RWPE2 (cell line): ENCODE measurements at regions not wholly inside any gene's neighbourhood (a gene's known extent, or its start where the extent isn't known, plus 50 kb on each side); places are given as distances from the start of the nearest gene placed in this dataset.

Experiments used
- ATAC-seq: fragments of 200-7000 bp; cut with Tn5 transposase; 3 replicates; pipeline ENCODE4 v1.9.1; 2021; ENCODE audit warnings: low read depth
- DNase-seq: peaks from one replicate; pipeline ENCODE4 v3.0.0-alpha.2; 2020; ENCODE audit warnings: low spot score
- H3K27ac ChIP-seq: fragments of 450-650 bp; 2 replicates; pipeline ENCODE4 v1.5.1; 2017; ENCODE audit warnings: mild to moderate bottlenecking; ENCODE audit not compliant: poor library complexity, severe bottlenecking
- H3K27me3 ChIP-seq: fragments of 250-450 bp; sonication (Bioruptor Pico); 2 replicates; pipeline ENCODE4 v1.5.1; 2021; ENCODE audit warnings: mild to moderate bottlenecking, moderate library complexity; ENCODE audit not compliant: insufficient read depth, poor library complexity, severe bottlenecking
- H3K36me3 ChIP-seq: fragments of 250-450 bp; sonication (Bioruptor Pico); 2 replicates; pipeline ENCODE4 v1.5.1; 2020; ENCODE audit warnings: low read depth, mild to moderate bottlenecking, moderate library complexity
- H3K4me1 ChIP-seq: fragments of 250-450 bp; sonication (Bioruptor Pico); 2 replicates; pipeline ENCODE4 v1.5.1; 2021; ENCODE audit warnings: mild to moderate bottlenecking, moderate library complexity; ENCODE audit not compliant: insufficient read depth, poor library complexity, severe bottlenecking
- H3K4me3 ChIP-seq: fragments of 250-450 bp; sonication (Bioruptor Pico); 2 replicates; pipeline ENCODE4 v1.5.1; 2021; ENCODE audit warnings: mild to moderate bottlenecking, moderate library complexity; ENCODE audit not compliant: severe bottlenecking
- H3K9me3 ChIP-seq: fragments of 250-450 bp; sonication (Bioruptor Pico); 2 replicates; pipeline ENCODE4 v1.5.1; 2021; ENCODE audit warnings: mild to moderate bottlenecking, moderate library complexity; ENCODE audit not compliant: severe bottlenecking
- CTCF ChIP-seq: fragments of 450-650 bp; IDR thresholded peaks from one replicate; pipeline ENCODE4 v1.5.1; 2017; ENCODE audit warnings: mild to moderate bottlenecking, moderate library complexity; ENCODE audit not compliant: poor library complexity, severe bottlenecking

- Histone ChIP-seq H3K4me1 (no peaks in the 10 kb centered on the region), H3K27me3 (no peaks in the 10 kb centered on the region), H3K27ac (no peak overlapping the region), H3K4me3 (no peak overlapping the region), H3K9me3 (no peaks in the 10 kb centered on the region), H3K36me3 (no peaks in the 10 kb centered on the region)
- no peak for DNase-seq
- ATAC-seq = no peak
- no peak for TF ChIP-seq CTCF
Observed at GRCh38 chr2:150012986-150013385, 425.4 kb upstream of the MMADHC start.

GRCh38 chr2:150011161-150011730 is 423.7 kb upstream of the MMADHC start:
- Histone ChIP-seq H3K4me1 (no peaks in the 10 kb centered on the region), H3K27me3 (no peaks in the 10 kb centered on the region), H3K4me3 (no peak overlapping the region), H3K9me3 (no peaks in the 10 kb centered on the region), H3K27ac (no peak overlapping the region), H3K36me3 (no peaks in the 10 kb centered on the region)
- DNase-seq (no peak), ATAC-seq (no peak)
- no peak for TF ChIP-seq CTCF

- Histone ChIP-seq H3K27me3 (no peaks in the 10 kb centered on the region), H3K4me3 (no peak overlapping the region), H3K36me3 (no peaks in the 10 kb centered on the region), H3K9me3 (no peaks in the 10 kb centered on the region), H3K27ac (no peak overlapping the region), H3K4me1 (no peaks in the 10 kb centered on the region)
- no peak for DNase-seq
- no peak for ATAC-seq
- no peak for TF ChIP-seq CTCF
Observed at GRCh38 chr2:150008901-150009300, 421.3 kb upstream of the MMADHC start.

GRCh38 chr2:150007815-150008430 is 420.3 kb upstream of the MMADHC start:
- DNase-seq (no peak), ATAC-seq (no peak)
- TF ChIP-seq CTCF = no peak

GRCh38 chr2:150006591-150006990 is 419.0 kb upstream of the MMADHC start:
- H3K27ac ChIP-seq = no peak overlapping the region
- TF ChIP-seq CTCF = no peak
- ATAC-seq = no peak
- no peaks in the 10 kb centered on the region for H3K27me3 ChIP-seq
- no peaks in the 10 kb centered on the region for H3K4me1 ChIP-seq
- no peak overlapping the region for H3K4me3 ChIP-seq
- H3K9me3 ChIP-seq = no peaks in the 10 kb centered on the region
- no peak for DNase-seq
- no peaks in the 10 kb centered on the region for H3K36me3 ChIP-seq

More at GRCh38 chr2:150007815-150008430, 420.3 kb upstream of the MMADHC start:
- no peaks in the 10 kb centered on the region for H3K36me3 ChIP-seq
- H3K27ac ChIP-seq = no peak overlapping the region
- H3K9me3 ChIP-seq = no peaks in the 10 kb centered on the region
- H3K27me3 ChIP-seq = no peaks in the 10 kb centered on the region
- no peak overlapping the region for H3K4me3 ChIP-seq
- H3K4me1 ChIP-seq = no peaks in the 10 kb centered on the region
